ENCODE measurements at regions not wholly inside any gene's neighbourhood (a gene's known extent, or its start where the extent isn't known, plus 50 kb on each side); places are given as distances from the start of the nearest gene placed in this dataset.

DNA sequence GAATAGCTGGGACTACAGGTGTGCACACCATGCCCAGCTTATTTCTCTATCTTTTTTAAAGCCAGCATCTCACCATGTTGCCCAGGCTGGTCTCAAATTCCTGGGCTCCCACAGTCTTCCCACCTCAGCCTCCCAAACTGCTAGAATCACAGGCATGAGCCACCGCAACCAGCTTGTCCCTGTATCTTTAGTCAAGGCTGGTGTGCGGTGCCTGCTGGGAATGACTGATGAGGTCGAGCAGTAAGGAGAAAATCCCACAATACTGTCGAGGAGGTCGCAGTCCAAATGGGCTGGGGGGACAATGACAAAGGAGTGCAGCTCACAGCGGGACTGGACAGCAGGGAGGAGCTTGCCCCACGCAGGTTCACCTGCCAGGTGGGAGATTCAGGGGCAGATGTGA is 50.2 kb upstream of the CALN1 start:
- no peak overlapping the region for H3K27ac ChIP-seq
- intact Hi-C loops (cut with micrococcal nuclease; ENCODE audit: unreplicated experiment) = no loop called here
- no peaks in the 10 kb centered on the region for H3K9me3 ChIP-seq (ENCODE audit: insufficient read depth, low read depth)
- no peak for TF ChIP-seq EZH2 (IDR thresholded peaks at IDR 0.05; ENCODE audit: low read depth)
- TF ChIP-seq CTCF (conservative IDR thresholded peaks at IDR 0.05) = no peak
- CTCF ChIA-PET = no interaction called here
- no peaks in the 10 kb centered on the region for H3K36me3 ChIP-seq (ENCODE audit: low read depth)
- H3K4me3 ChIP-seq = no peak overlapping the region
- H3K9me2 ChIP-seq (ENCODE audit: insufficient read depth) = no peaks in the 10 kb centered on the region
- no TSS peak for BruUV-seq (replicated peaks)
- H4K20me1 ChIP-seq (ENCODE audit: insufficient read depth) = no peaks in the 10 kb centered on the region
- H3K4me2 ChIP-seq = no peak overlapping the region
- H2AFZ ChIP-seq = no peak overlapping the region
- no peak for DNase-seq
- H3F3A ChIP-seq (ENCODE audit: insufficient read depth, low read depth) = no peaks in the 10 kb centered on the region
- H3K79me2 ChIP-seq (ENCODE audit: low read depth) = no peaks in the 10 kb centered on the region
- H3K27me3 ChIP-seq (ENCODE audit: insufficient read depth, low read depth) = peaks cover 34% of the 10 kb centered on the region
- no peaks in the 10 kb centered on the region for H3K4me1 ChIP-seq (replicated peaks; ENCODE audit: insufficient read depth)
- POLR2A ChIA-PET (ENCODE audit: unreplicated experiment) = no interaction called here

All from PC-9 (cell line).